ENCODE measurements at regions not wholly inside any gene's neighbourhood (a gene's known extent, or its start where the extent isn't known, plus 50 kb on each side); places are given as distances from the start of the nearest gene placed in this dataset.

GRCh38 chr15:60214201-60214600, 183.6 kb downstream of the ANXA2 start:
- DNase-seq (ENCODE audit: low read depth) = no peak

GRCh38 chr15:60215225-60215963, 182.4 kb downstream of the ANXA2 start:
- DNase-seq (ENCODE audit: low read depth) = no peak

GRCh38 chr15:60217161-60217560, 180.6 kb downstream of the ANXA2 start:
- DNase-seq (ENCODE audit: low read depth) = no peak

- no peak for DNase-seq (ENCODE audit: low read depth)
These were observed 179.5 kb downstream of the ANXA2 start for GRCh38 chr15:60218256-60218655.

- DNase-seq (ENCODE audit: low read depth) = no peak
These were observed 177.9 kb downstream of the ANXA2 start for GRCh38 chr15:60219866-60220265.

GRCh38 chr15:60221356-60221755, 176.4 kb downstream of the ANXA2 start:
- no peak for DNase-seq (ENCODE audit: low read depth)

GRCh38 chr15:60222404-60222803, 175.4 kb downstream of the ANXA2 start:
- DNase-seq (ENCODE audit: low read depth) = no peak

GRCh38 chr15:60223176-60223575, 174.6 kb downstream of the ANXA2 start:
- no peak for DNase-seq (ENCODE audit: low read depth)

- no peak for DNase-seq (ENCODE audit: low read depth)
These were observed 170.9 kb downstream of the ANXA2 start for GRCh38 chr15:60226924-60227323.

- peak; percentile 58 for DNase-seq (ENCODE audit: low read depth)
These were observed 169.7 kb downstream of the ANXA2 start for GRCh38 chr15:60228101-60228500.

GRCh38 chr15:60228619-60229018, 169.2 kb downstream of the ANXA2 start:
- DNase-seq (ENCODE audit: low read depth) = no peak

- DNase-seq (ENCODE audit: low read depth) = no peak
These were observed 161.7 kb downstream of the ANXA2 start for GRCh38 chr15:60235951-60236710.

- peak; percentile 13 for DNase-seq (ENCODE audit: low read depth)
These were observed 160.3 kb downstream of the ANXA2 start for GRCh38 chr15:60237446-60237845.

GRCh38 chr15:60243769-60244168, 154.0 kb downstream of the ANXA2 start:
- peak; percentile 16 for DNase-seq (ENCODE audit: low read depth)

- no peak for DNase-seq (ENCODE audit: low read depth)
These were observed 153.0 kb downstream of the ANXA2 start for GRCh38 chr15:60244813-60245212.

- no peak for DNase-seq (ENCODE audit: low read depth)
These were observed 147.5 kb downstream of the ANXA2 start for GRCh38 chr15:60250316-60250715.

- DNase-seq (ENCODE audit: low read depth) = no peak
These were observed 146.3 kb downstream of the ANXA2 start for GRCh38 chr15:60251300-60252070.

- no peak for DNase-seq (ENCODE audit: low read depth)
These were observed 143.4 kb downstream of the ANXA2 start for GRCh38 chr15:60254416-60254815.

- DNase-seq (ENCODE audit: low read depth) = peak; percentile 6
These were observed 142.4 kb downstream of the ANXA2 start for GRCh38 chr15:60255390-60255789.

GRCh38 chr15:60257591-60258159, 140.1 kb downstream of the ANXA2 start:
- DNase-seq (ENCODE audit: low read depth) = no peak

- DNase-seq (ENCODE audit: low read depth) = no peak
These were observed 138.3 kb downstream of the ANXA2 start for GRCh38 chr15:60259469-60259868.

- no peak for DNase-seq (ENCODE audit: low read depth)
These were observed 133.7 kb downstream of the ANXA2 start for GRCh38 chr15:60264088-60264487.

Measured in amniotic epithelial cell (primary cell).